ENCODE measurements at regions not wholly inside any gene's neighbourhood (a gene's known extent, or its start where the extent isn't known, plus 50 kb on each side); places are given as distances from the start of the nearest gene placed in this dataset.

DNA sequence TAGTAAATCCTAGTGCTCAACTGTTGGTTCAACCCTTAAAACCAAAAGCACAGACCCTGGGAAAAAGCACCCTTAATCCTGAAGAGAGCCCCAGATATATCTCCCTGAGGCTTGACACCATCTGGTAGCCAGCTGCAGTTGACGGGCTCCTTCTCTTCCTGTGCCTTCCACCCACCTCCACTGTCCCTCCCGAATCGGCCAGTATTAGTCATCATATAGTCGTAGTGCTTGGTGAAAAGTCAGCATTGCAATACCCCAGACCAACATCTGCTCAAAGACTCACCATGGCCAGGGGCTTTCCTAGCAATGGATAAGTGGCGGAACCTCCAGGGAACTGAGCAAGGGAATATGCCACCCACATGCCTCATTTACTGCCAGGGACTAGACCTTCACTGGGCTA is 125.6 kb upstream of the CRBN start:
- Histone ChIP-seq H4K20me1 (ENCODE audit: insufficient read depth, low read length) (no peaks in the 10 kb centered on the region), H3K9me3 (ENCODE audit: insufficient read depth, low read length) (no peaks in the 10 kb centered on the region), H3K4me1 (ENCODE audit: low read length) (no peaks in the 10 kb centered on the region), H3K9ac (ENCODE audit: low read length) (no peak overlapping the region), H2AFZ (ENCODE audit: low read depth, low read length) (no peak overlapping the region), H3K79me2 (ENCODE audit: low read length) (no peaks in the 10 kb centered on the region), H3K4me2 (ENCODE audit: low read length) (no peak overlapping the region), H3K27me3 (ENCODE audit: low read depth, low read length) (peaks cover 20% of the 10 kb centered on the region), H3K27ac (ENCODE audit: low read length) (no peak overlapping the region), H3K4me3 (ENCODE audit: low read length) (no peak overlapping the region), H3K36me3 (replicated peaks; ENCODE audit: low read depth, low read length) (no peaks in the 10 kb centered on the region)
- no peak for TF ChIP-seq EZH2phosphoT487 (IDR thresholded peaks at IDR 0.05; ENCODE audit: low read depth)
- TF ChIP-seq, protein P1, sequence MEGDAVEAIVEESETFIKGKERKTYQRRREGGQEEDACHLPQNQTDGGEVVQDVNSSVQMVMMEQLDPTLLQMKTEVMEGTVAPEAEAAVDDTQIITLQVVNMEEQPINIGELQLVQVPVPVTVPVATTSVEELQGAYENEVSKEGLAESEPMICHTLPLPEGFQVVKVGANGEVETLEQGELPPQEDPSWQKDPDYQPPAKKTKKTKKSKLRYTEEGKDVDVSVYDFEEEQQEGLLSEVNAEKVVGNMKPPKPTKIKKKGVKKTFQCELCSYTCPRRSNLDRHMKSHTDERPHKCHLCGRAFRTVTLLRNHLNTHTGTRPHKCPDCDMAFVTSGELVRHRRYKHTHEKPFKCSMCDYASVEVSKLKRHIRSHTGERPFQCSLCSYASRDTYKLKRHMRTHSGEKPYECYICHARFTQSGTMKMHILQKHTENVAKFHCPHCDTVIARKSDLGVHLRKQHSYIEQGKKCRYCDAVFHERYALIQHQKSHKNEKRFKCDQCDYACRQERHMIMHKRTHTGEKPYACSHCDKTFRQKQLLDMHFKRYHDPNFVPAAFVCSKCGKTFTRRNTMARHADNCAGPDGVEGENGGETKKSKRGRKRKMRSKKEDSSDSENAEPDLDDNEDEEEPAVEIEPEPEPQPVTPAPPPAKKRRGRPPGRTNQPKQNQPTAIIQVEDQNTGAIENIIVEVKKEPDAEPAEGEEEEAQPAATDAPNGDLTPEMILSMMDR (IDR thresholded peaks at IDR 0.05; ENCODE audit: low read depth, low read length), result no peak

DNA sequence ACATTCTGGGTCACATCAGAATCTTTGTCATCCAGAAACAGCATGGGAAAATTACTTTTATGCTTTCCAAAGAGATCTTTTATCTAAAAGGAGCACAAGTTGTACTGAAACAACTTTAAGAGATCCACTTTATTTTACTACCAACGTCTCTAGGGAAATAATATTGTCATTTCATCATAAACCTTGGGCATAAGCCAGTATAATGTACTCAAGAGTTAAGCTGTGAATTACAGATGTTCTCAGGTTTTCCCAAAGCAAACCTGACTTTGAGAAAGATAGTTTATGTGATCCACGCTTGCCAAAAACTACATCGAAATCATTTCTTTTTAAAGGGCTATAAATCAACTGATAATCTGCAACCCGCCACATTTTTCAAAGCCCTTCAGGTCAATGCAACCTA is 124.1 kb upstream of the CRBN start:
- TF ChIP-seq EZH2phosphoT487 (IDR thresholded peaks at IDR 0.05; ENCODE audit: low read depth), result no peak
- TF ChIP-seq, protein P1 (IDR thresholded peaks at IDR 0.05; ENCODE audit: low read depth, low read length), result no peak
- no peaks in the 10 kb centered on the region for H3K4me1 ChIP-seq (ENCODE audit: low read length)
- no peak overlapping the region for H3K4me2 ChIP-seq (ENCODE audit: low read length)

DNA sequence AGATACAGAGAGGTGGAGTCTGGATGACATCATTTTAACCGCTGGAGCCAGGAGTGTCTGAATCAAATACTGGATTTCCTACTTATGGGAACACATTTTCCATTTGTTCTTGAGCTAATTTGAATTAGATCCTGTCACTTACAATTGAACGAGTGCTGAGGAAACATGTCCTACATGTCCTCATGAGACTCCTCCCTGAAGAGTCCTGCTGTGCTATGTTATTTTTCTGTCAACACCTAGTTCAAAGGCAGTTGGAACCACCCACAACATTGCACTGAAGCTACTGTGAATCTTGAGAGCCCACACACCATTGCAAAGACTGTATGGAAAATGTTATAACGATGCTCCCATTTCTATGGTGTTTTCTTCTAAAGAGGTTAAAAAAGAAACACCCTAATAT is 123.5 kb upstream of the CRBN start:
- TF ChIP-seq, protein P1 (IDR thresholded peaks at IDR 0.05; ENCODE audit: low read depth, low read length), result no peak
- TF ChIP-seq EZH2phosphoT487 (IDR thresholded peaks at IDR 0.05; ENCODE audit: low read depth), result no peak
- Histone ChIP-seq H3K36me3 (replicated peaks; ENCODE audit: low read depth, low read length) (no peaks in the 10 kb centered on the region), H3K4me2 (ENCODE audit: low read length) (no peak overlapping the region), H2AFZ (ENCODE audit: low read depth, low read length) (no peak overlapping the region), H3K9me3 (ENCODE audit: insufficient read depth, low read length) (no peaks in the 10 kb centered on the region), H3K9ac (ENCODE audit: low read length) (no peak overlapping the region), H4K20me1 (ENCODE audit: insufficient read depth, low read length) (no peaks in the 10 kb centered on the region), H3K79me2 (ENCODE audit: low read length) (no peaks in the 10 kb centered on the region), H3K4me3 (ENCODE audit: low read length) (no peak overlapping the region), H3K4me1 (ENCODE audit: low read length) (no peaks in the 10 kb centered on the region), H3K27ac (ENCODE audit: low read length) (no peak overlapping the region), H3K27me3 (ENCODE audit: low read depth, low read length) (peaks cover 31% of the 10 kb centered on the region)

More for the DNA sequence above, 124.1 kb upstream of the CRBN start:
- Histone ChIP-seq H3K9ac (ENCODE audit: low read length) (no peak overlapping the region), H4K20me1 (ENCODE audit: insufficient read depth, low read length) (no peaks in the 10 kb centered on the region), H3K4me3 (ENCODE audit: low read length) (no peak overlapping the region), H3K79me2 (ENCODE audit: low read length) (no peaks in the 10 kb centered on the region), H3K36me3 (replicated peaks; ENCODE audit: low read depth, low read length) (no peaks in the 10 kb centered on the region), H2AFZ (ENCODE audit: low read depth, low read length) (no peak overlapping the region), H3K27ac (ENCODE audit: low read length) (no peak overlapping the region), H3K9me3 (ENCODE audit: insufficient read depth, low read length) (no peaks in the 10 kb centered on the region), H3K27me3 (ENCODE audit: low read depth, low read length) (peaks cover 31% of the 10 kb centered on the region)

DNA sequence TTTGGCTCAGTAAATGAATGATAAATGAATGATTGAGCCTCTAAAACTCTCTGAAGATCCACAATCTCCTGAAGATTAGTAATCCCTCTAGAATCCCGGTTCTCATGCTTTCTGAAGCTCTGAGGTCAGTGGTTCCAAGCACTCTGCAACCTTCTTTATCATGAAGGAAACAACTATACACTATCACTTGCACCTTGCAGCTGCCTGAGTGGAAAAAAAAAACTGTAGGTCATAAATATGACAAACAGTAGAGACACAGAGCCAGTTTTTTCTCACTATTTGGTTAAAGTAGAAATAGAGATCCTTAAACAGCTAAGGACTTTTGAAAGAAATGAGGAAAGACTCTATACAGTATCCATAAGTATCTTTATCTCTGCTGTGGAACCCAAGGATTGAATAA is 122.0 kb upstream of the CRBN start:
- H3K36me3 ChIP-seq (replicated peaks; ENCODE audit: low read depth, low read length), result no peaks in the 10 kb centered on the region
- H2AFZ ChIP-seq (ENCODE audit: low read depth, low read length), result no peak overlapping the region
- no peak for TF ChIP-seq EZH2phosphoT487 (IDR thresholded peaks at IDR 0.05; ENCODE audit: low read depth)
- TF ChIP-seq, protein P1 (IDR thresholded peaks at IDR 0.05; ENCODE audit: low read depth, low read length), result no peak
- peaks cover 28% of the 10 kb centered on the region; the same call in 1 of the 2 replicates for H3K27me3 ChIP-seq (ENCODE audit: low read depth, low read length)
- no peaks in the 10 kb centered on the region for H3K79me2 ChIP-seq (ENCODE audit: low read length)
- no peak overlapping the region for H3K4me2 ChIP-seq (ENCODE audit: low read length)
- no peaks in the 10 kb centered on the region for H3K9me3 ChIP-seq (ENCODE audit: insufficient read depth, low read length)
- no peak overlapping the region for H3K9ac ChIP-seq (ENCODE audit: low read length)
- no peaks in the 10 kb centered on the region for H3K4me1 ChIP-seq (ENCODE audit: low read length)
- H3K4me3 ChIP-seq (ENCODE audit: low read length), result no peak overlapping the region
- no peaks in the 10 kb centered on the region for H4K20me1 ChIP-seq (ENCODE audit: insufficient read depth, low read length)
- H3K27ac ChIP-seq (ENCODE audit: low read length), result no peak overlapping the region
